ENCODE measurements at regions not wholly inside any gene's neighbourhood (a gene's known extent, or its start where the extent isn't known, plus 50 kb on each side); places are given as distances from the start of the nearest gene placed in this dataset.

- no peak for TF ChIP-seq CTCF (IDR thresholded peaks at IDR 0.05)
- no peak for TF ChIP-seq EZH2 (IDR thresholded peaks at IDR 0.05)
Observed at GRCh38 chr11:70660059-70660888, 261.9 kb downstream of the CTTN start.

Measured in neural progenitor cell (in vitro differentiated cells).